KMS-11 (cell line): ENCODE measurements at regions not wholly inside any gene's neighbourhood (a gene's known extent, or its start where the extent isn't known, plus 50 kb on each side); places are given as distances from the start of the nearest gene placed in this dataset.

ENCODE experiments used
- H2AFZ ChIP-seq: fragments of 200-600 bp; sonication (generic); 2 replicates; pipeline ENCODE4 v1.6.1; 2016; ENCODE audit warnings: antibody characterized with exemption, mixed run types, low read depth
- H3K27ac ChIP-seq: fragments of 200-600 bp; sonication (generic); 2 replicates; pipeline ENCODE4 v1.6.1; 2016; ENCODE audit warnings: mild to moderate bottlenecking, mixed run types
- H3K27me3 ChIP-seq: fragments of 200-600 bp; sonication (generic); 2 replicates; pipeline ENCODE4 v1.6.1; 2017; ENCODE audit warnings: mild to moderate bottlenecking, low read depth, mixed run types, moderate library complexity; ENCODE audit not compliant: insufficient read depth
- H3K36me3 ChIP-seq: fragments of 200-600 bp; sonication (generic); 2 replicates; pipeline ENCODE4 v1.6.1; 2017; ENCODE audit warnings: mild to moderate bottlenecking, mixed run types; ENCODE audit not compliant: insufficient read depth
- H3K4me1 ChIP-seq: fragments of 200-600 bp; sonication (generic); 2 replicates; pipeline ENCODE4 v1.6.1; 2016; ENCODE audit warnings: mild to moderate bottlenecking, low read depth, mixed run types; ENCODE audit not compliant: poor library complexity, severe bottlenecking
- H3K4me2 ChIP-seq: fragments of 200-600 bp; sonication (generic); 2 replicates; pipeline ENCODE4 v1.7.0; 2016; ENCODE audit warnings: mild to moderate bottlenecking, mixed run types
- H3K4me3 ChIP-seq: fragments of 200-600 bp; sonication (generic); IDR thresholded peaks from 2 replicates; pipeline ENCODE4 v1.6.1; 2017; ENCODE audit warnings: low read depth, low read length, mixed read lengths; ENCODE audit not compliant: insufficient read depth
- H3K79me2 ChIP-seq: fragments of 200-600 bp; sonication (generic); 2 replicates; pipeline ENCODE4 v1.6.1; 2016; ENCODE audit warnings: low read depth, mixed run types; ENCODE audit not compliant: insufficient read depth
- H3K9ac ChIP-seq: fragments of 200-600 bp; sonication (generic); 2 replicates; pipeline ENCODE4 v1.6.1; 2016; ENCODE audit warnings: mild to moderate bottlenecking, mixed run types
- H4K20me1 ChIP-seq: fragments of 200-600 bp; sonication (generic); 2 replicates; pipeline ENCODE4 v1.6.1; 2016; ENCODE audit warnings: mild to moderate bottlenecking, mixed run types; ENCODE audit not compliant: insufficient read depth
- TF ChIP-seq, protein P1 (sequence below): fragments of 200-600 bp; sonication (generic); conservative IDR thresholded peaks from 2 replicates; pipeline ENCODE4 v1.6.1; 2017; ENCODE audit warnings: low read depth, mild to moderate bottlenecking, antibody characterized with exemption, low read length, moderate library complexity, mixed read lengths

DNA sequence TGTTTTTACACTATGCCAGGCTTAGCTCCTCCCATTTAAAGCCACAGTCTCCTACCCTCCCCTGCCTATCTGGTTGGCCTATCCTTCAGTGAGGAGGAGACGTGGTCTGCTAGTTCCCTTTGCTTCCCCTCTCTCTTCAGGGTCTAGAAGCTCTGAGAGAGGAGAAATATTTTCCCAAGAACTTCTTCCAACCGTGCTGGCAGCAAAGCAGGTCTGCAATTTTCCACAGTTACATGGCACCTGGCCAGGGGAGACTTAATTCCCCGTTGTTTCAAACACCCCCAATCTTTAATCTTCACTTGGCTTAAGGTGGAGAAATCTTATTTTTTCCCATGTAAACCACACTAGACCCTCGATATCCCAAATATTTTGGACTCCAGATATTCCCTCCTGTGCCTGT is 149.5 kb upstream of the MCTP2 start:
- H3K79me2 ChIP-seq, result no peaks in the 10 kb centered on the region
- no peak overlapping the region for H2AFZ ChIP-seq
- peaks cover 19% of the 10 kb centered on the region for H3K4me1 ChIP-seq
- no peaks in the 10 kb centered on the region for H3K36me3 ChIP-seq
- H3K27me3 ChIP-seq, result peaks cover 38% of the 10 kb centered on the region
- H4K20me1 ChIP-seq, result no peaks in the 10 kb centered on the region
- H3K4me2 ChIP-seq, result no peak overlapping the region
- H3K27ac ChIP-seq, result no peak overlapping the region
- no peak overlapping the region for H3K9ac ChIP-seq
- TF ChIP-seq, protein P1, sequence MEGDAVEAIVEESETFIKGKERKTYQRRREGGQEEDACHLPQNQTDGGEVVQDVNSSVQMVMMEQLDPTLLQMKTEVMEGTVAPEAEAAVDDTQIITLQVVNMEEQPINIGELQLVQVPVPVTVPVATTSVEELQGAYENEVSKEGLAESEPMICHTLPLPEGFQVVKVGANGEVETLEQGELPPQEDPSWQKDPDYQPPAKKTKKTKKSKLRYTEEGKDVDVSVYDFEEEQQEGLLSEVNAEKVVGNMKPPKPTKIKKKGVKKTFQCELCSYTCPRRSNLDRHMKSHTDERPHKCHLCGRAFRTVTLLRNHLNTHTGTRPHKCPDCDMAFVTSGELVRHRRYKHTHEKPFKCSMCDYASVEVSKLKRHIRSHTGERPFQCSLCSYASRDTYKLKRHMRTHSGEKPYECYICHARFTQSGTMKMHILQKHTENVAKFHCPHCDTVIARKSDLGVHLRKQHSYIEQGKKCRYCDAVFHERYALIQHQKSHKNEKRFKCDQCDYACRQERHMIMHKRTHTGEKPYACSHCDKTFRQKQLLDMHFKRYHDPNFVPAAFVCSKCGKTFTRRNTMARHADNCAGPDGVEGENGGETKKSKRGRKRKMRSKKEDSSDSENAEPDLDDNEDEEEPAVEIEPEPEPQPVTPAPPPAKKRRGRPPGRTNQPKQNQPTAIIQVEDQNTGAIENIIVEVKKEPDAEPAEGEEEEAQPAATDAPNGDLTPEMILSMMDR, result no peak
- H3K4me3 ChIP-seq, result no peak overlapping the region

DNA sequence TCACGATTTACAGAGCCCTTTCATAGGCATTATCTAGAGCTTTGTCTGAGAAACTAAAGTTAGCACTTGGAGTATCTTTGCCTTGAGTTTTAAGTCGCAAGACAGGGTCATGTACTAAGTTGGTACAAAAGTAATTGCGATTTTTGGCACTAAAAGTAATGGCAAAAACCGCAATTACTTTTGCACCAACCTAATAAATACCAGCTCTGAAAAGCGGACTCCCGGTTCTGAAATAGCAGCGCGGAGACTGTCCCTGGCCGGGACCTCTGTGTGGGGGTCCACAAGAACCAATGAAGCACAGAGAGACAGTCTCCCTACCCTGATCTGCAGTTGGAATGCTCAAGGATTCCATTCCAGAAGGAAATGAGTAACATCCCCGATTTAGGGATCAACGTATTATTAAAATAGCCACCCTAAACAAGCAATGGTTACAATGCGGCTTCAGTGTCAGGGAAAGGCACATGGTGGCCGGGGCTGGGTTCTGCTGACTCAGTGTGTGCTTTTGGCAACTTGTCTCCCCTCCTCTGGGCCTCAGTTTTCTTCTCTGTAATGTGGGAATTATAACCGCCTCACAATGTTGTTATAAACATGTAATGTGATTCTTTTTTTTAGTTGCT is 150.3 kb upstream of the MCTP2 start:
- Histone ChIP-seq H3K4me2 (peak overlapping the region; percentile 40; the same call in 1 of the 2 replicates), H3K27me3 (peaks cover 38% of the 10 kb centered on the region), H3K9ac (no peak overlapping the region), H3K27ac (no peak overlapping the region), H2AFZ (no peak overlapping the region), H3K4me3 (no peak overlapping the region), H4K20me1 (no peaks in the 10 kb centered on the region), H3K4me1 (peaks cover 19% of the 10 kb centered on the region), H3K79me2 (no peaks in the 10 kb centered on the region), H3K36me3 (no peaks in the 10 kb centered on the region)
- TF ChIP-seq, protein P1, result no peak

DNA sequence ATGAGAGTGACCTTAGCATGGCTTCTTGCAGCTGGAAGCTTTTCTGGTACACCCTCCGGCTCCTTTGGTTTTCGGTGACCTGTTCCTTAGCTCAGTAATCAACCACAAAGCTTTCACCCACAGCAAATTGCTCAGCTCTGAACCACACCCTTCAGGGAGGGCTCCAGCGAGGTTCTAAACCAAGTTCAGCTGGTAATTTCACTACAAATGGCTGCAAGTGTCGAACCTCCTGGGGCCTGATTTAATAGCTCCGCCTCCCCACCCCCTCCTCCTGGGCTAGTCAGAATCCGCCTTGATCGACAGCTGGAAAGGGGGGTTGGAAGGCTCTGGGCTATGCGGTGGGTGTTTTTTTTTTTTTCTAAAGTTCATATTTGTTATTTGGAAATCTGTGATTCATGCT is 150.9 kb upstream of the MCTP2 start:
- Histone ChIP-seq H2AFZ (no peak overlapping the region), H3K27ac (no peak overlapping the region), H3K4me1 (peaks cover 19% of the 10 kb centered on the region), H3K36me3 (no peaks in the 10 kb centered on the region), H3K4me3 (no peak overlapping the region), H3K9ac (no peak overlapping the region), H3K4me2 (peak overlapping the region; percentile 40; the same call in 1 of the 2 replicates), H3K27me3 (peaks cover 38% of the 10 kb centered on the region), H3K79me2 (no peaks in the 10 kb centered on the region), H4K20me1 (no peaks in the 10 kb centered on the region)
- TF ChIP-seq, protein P1, result no peak

DNA sequence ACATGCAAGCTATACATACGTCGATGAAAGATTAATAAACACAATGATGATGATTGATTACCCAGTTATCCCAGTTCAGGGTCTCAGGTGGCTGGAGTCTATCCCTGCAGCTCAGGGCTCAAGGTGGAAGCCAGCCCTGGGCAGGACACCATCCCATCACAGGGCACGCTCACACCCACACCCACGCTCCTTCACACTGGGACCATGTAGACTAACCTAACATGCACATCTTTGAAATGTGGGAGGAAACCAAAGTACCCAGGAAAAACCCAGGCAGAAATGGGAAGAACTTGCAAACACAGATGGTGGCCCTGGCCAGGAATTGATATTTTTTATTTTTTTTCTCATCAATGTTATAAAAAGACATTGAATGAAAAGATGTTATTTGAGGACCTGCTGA is 151.4 kb upstream of the MCTP2 start:
- Histone ChIP-seq H2AFZ (no peak overlapping the region), H3K79me2 (no peaks in the 10 kb centered on the region), H4K20me1 (no peaks in the 10 kb centered on the region), H3K4me1 (peaks cover 19% of the 10 kb centered on the region), H3K27me3 (peaks cover 38% of the 10 kb centered on the region), H3K9ac (no peak overlapping the region), H3K27ac (no peak overlapping the region), H3K36me3 (no peaks in the 10 kb centered on the region), H3K4me3 (no peak overlapping the region), H3K4me2 (peak overlapping the region; percentile 23; the same call in 1 of the 2 replicates)
- TF ChIP-seq, protein P1, result no peak
